ENCODE measurements at regions not wholly inside any gene's neighbourhood (a gene's known extent, or its start where the extent isn't known, plus 50 kb on each side); places are given as distances from the start of the nearest gene placed in this dataset.
"Not testable (repeated sequence)": the region's sequence is repeated elsewhere in the genome, so short reads cannot be mapped to it uniquely, and the experiment has no call there.

DNA sequence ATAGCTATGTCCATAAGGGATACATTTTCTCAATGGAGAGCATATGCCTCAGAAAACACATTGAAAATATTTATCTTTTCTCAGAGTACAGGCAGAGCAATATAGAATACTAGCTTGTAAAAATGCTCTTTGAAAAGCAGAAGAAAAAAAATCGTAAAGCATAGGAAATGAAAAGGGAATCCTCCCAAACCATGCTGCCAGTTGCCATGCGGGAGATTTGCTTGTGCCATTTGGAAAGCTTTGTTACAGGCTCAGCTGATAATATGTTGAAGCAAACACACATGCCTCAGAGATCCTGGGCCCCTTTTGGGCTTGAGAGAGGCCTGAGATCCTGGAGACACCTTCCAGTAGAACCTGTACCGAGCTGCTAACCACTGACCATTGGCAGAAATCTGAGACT is 697.1 kb downstream of the BCL11A start:
- DNase-seq = no peak

DNA sequence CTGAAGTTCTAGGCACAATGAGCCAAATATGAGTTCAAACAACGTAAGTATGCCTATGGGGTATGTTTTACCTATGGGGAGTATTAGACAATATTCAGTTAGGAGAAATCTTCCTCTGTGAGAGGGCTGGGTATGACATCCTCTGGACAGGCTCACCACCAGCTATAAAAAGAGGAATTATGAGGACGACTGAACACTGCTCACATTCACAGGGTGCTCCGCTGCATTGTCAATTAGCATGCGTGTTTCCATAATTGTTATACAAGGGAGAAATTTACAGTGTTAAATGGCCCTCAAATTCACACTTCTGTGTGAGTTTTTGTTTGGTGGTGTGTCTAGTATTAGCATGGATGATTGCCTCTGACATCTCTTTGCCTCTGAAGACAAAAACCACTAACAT is 700.4 kb downstream of the BCL11A start:
- DNase-seq = no peak

DNA sequence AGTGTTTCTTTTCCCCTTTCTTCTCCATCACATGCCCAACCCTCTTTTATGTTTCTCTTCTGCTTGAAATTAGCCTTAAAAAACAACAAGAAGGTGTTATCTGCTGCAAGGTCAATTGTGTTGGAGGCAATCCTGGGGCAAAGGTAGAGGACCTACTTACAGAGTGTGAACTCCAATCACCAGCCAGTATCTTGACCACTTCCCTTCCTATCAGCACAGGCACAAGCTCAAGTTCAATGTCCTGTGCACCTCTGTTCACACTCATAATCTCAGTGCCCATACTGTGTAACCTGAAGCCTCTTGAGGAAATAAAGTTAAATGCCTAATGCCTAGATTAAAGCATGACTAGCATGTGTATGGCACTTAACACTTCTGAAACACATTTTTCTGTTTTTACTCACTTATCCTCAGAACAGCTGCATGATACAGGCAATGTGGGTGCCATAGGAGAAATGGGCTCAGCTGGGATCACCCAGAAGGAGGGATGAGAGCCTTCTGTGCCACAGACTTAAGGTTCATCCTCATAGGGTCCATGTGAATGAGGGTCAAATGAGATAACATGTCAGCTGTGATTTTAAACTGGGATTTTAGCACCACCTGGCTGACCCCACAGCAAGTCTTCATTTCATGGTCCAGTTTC is 701.5 kb downstream of the BCL11A start:
- DNase-seq = no peak

GRCh38 chr2:59850554-59850953 is 702.9 kb downstream of the BCL11A start:
- DNase-seq = no peak

- DNase-seq = no peak
Observed at GRCh38 chr2:59833941-59834340, 719.5 kb downstream of the BCL11A start.

DNA sequence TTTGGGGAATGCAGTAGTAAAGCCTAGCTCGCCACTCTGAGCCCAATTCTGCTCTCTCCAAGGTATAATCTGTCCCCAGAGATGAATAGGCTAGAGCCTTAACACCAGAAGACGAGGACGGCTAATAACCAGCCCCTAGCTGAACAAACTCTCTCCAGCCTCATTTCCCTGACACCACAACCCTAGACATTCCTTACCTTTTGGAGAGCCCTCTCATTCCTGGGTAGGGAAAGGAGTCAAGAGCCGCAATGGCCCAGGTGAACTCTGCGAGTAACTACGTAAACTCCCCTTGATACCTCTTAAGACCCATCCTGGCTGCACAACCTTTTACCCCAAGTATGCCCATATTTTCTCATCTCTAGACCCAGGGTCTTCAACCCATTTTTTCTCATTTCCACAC is 722.9 kb downstream of the BCL11A start:
- DNase-seq = no peak

- DNase-seq = no peak
Observed at GRCh38 chr2:59827677-59828076, 725.8 kb downstream of the BCL11A start.

GRCh38 chr2:59826177-59826576 is 727.3 kb downstream of the BCL11A start:
- no peak for DNase-seq

DNA sequence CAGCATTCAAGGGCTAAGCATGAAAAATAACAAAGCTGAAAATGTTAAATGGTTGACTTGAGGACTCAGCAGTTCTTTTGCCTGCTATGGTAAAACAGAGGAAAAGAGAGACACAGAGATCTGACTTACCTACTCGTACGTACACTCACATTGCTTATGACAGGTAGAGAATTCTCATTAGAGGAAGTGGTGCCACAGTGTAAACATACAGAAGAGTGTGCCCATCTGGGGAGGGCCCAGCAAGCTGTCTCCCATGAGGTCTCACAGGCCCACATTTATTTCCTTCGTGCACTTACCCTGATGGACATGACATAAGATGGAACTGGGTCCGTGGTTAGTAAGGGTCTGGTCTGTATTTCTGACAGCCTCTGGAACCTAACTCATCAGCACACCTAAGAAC is 729.1 kb downstream of the BCL11A start:
- DNase-seq = no peak

DNA sequence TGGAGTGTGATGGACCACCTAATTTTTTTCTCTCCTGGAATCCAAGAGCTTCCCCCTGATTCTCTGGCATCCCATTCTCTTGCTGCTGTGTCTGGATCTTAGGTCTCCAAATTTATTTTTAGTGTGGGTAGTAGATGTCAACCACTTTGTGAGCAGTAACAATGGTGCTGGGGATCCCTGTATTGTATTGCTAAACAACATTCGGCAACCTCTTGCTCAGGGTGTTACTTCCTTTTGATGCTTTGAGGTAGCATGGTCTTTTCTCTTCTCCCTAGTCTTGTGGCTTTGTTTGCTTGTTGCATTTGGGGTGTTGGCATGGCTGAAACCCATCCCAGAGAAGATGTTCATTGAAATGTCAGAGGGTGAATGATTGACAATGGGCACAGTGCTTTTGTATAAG is 737.4 kb downstream of the BCL11A start:
- DNase-seq = no peak

GRCh38 chr2:59810283-59810682 is 743.2 kb downstream of the BCL11A start:
- DNase-seq = not testable (repeated sequence)

DNA sequence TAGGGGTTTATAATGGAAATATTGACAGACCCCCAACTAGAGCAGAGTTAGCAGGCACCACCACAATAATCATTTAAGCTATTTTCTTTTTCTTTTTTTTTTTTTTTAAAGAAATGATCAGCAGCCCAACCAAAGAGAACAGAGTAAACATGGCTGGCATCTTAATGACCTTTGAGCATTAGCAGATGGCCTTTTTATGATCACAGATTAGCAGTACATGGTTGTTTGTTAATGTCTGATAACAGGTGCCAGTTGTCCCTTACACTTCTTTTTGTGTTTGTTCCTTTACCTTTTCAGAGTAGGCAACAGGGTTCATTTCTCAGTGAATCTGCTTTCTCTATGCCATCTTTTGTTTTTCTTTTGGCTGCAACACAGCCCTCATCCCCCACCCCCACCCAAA is 747.0 kb downstream of the BCL11A start:
- no peak for DNase-seq

- DNase-seq = no peak
Observed at GRCh38 chr2:59804732-59805131, 748.7 kb downstream of the BCL11A start.

DNA sequence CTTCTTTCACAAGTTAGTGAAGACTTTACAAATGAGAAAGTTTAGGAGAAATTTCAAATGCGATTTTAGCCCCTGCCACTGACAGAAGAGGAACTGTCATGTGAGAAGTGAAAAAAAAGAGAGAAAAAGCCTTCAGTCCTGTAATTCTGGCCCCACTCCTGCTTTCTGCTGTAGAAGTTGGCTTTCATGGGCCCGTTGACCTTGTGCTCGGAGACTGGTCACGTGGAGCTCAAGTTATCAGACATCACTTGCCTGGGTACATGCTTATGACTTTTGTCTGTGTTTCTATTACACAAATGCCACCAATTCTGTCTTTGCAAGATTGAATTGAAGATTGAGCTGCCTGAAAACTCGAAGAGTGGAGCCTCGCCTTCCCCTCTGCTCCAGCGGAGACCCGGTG is 749.9 kb downstream of the BCL11A start:
- no peak for DNase-seq

- DNase-seq = no peak
Observed at GRCh38 chr2:59798687-59799232, 754.7 kb downstream of the BCL11A start.

DNA sequence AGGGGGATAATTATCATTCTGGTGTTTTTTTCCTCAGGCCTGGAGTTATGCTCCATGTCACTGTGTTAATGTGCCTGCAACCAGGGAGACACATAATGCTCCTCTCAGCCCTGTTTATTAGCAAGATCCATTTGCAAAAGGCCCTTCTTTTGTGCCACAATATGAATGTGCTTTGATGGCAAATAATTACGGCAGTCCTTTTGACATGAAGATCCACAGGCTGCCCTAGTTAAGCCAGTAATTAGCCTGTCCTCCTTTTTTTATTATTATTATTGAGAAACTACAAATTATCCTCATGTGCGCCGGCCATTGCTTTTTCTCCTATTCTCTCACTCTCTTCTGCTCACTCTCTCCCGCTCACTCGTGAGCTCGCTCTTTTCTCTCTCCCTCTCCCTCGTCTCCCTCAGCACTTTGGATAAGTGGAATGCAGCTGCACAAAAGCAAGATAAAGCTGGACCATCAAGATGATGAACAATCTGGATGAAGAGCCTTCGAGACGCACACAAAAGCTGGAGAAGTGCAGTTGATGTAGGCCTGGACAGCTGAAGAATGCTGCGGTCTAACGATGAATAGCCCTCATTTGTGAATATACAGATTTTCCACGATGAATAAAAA is 762.3 kb downstream of the BCL11A start:
- DNase-seq = no peak

- DNase-seq = no peak
Observed at GRCh38 chr2:59790186-59791003, 763.1 kb downstream of the BCL11A start.

DNA sequence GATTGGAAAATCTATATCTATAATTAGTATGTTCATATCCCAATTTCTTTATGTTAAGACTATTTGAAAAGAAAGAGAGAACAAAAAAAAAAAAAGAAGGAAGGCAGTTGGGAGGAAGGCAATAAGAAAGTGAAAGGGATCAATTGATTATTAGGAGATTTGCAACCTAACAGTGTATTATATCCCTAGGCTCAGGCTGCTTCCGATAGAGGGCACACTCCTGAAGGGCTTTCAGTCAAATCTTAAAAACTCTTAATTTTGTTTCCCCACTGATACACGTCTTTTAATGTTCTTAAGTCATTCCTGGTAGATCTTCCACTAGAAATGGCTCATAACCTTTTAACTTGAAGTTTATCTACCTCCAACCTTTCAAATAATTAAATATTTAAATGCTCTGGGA is 763.9 kb downstream of the BCL11A start:
- DNase-seq = no peak

DNA sequence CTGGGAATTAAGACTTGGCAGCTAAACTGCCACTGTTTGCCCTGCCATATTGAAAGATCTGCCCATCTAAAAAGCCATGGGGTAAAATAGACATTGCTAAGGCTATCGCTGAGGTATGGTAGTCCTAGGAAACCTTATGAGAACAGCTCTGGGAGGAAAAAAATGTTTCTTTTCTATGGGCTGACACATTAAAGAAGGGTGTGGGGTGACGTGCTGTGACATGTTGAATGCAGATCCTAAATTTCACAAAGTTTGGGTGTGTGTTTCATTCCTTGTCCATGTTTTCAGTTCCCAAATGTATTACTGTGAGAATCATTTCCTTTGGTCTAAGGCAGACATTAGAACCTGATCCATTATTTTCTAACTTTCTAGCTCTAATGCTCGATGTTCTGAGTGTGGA is 766.4 kb downstream of the BCL11A start:
- DNase-seq = no peak

DNA sequence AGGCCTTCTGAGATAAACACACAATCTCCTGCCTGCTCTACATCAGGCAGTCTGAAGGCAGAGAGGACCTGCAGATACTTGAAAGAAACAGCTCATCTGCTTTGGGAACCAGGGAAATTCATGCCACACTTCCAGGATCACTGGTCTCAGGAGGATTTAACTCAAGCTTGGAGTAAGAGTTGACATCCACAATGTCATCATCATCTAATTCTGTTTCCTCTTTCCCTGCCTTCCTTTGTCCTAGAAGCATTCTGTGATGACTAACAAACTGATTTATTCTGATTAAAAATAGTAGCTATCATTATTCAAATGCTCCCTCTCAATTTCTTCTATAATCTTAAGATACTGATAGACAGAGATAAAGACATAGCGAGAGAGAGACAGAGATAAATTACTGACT is 766.8 kb downstream of the BCL11A start:
- DNase-seq = no peak

- DNase-seq = no peak
Observed at GRCh38 chr2:59779571-59779970, 773.9 kb downstream of the BCL11A start.

DNA sequence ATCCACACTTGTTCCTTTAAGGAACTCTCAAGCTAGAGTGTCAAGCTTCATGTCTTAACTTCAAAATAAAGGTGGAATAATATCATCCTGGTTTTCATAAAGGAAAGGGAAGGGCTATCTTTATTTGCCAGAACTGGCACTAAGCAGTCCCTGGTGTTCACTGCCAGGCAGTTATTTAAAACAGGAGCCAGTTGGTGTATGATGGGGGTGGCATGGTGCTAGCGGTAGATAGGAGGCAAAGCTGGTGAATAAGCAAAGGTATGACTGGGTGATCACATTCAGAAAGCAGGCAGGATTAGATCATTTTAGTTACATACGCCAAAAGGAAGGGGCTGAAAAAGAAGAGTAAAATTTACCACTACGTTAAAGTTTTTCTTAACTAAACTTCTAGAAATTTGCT is 776.3 kb downstream of the BCL11A start:
- DNase-seq = no peak

GRCh38 chr2:59776726-59777008 is 776.8 kb downstream of the BCL11A start:
- DNase-seq = no peak

GRCh38 chr2:59774821-59775433 is 778.5 kb downstream of the BCL11A start:
- DNase-seq = no peak
